Panc1 (cell line): ENCODE measurements at regions not wholly inside any gene's neighbourhood (a gene's known extent, or its start where the extent isn't known, plus 50 kb on each side); places are given as distances from the start of the nearest gene placed in this dataset.

ENCODE experiments used
- ATAC-seq: fragments of 200-7000 bp; cut with Tn5 transposase; 2 replicates; pipeline ENCODE4 v1.9.1; 2020; ENCODE audit warnings: mild to moderate bottlenecking, moderate library complexity
- BruUV-seq: library from RNA; stranded (reverse); fragments of 400-500 nt; replicated peaks from 2 replicates; lab custom pipeline; 2021; lab: Mats Ljungman, UMichigan
- CTCF ChIA-PET: fragments of 300-600 bp; sonication (Branson Sonifier 250); formaldehyde crosslinking; loops from one replicate; lab custom pipeline; 2022; ENCODE audit warnings: antibody characterized with exemption; lab: Charles Lee
- POLR2A ChIA-PET: fragments of 300-600 bp; sonication (Branson Sonifier 250); formaldehyde crosslinking; loops from one replicate; lab custom pipeline; 2022; ENCODE audit warnings: antibody characterized with exemption; lab: Charles Lee
- DNase-seq: peaks from one replicate; pipeline ENCODE4 v3.0.0-alpha.2; 2010; ENCODE audit warnings: low read depth, low spot score
- H3K27ac ChIP-seq: 2 replicates; pipeline ENCODE4 v1.5.1; 2011; ENCODE audit warnings: mild to moderate bottlenecking, low read length, inconsistent platforms
- H3K27me3 ChIP-seq: fragments of 200-500 bp; sonication (Bioruptor generic); 2 replicates; pipeline ENCODE4 v1.6.0; 2014; ENCODE audit warnings: low read length, inconsistent platforms; ENCODE audit not compliant: control insufficient read depth, insufficient read depth
- H3K36me3 ChIP-seq: fragments of 200-500 bp; sonication (Bioruptor generic); 2 replicates; pipeline ENCODE4 v1.5.1; 2014; ENCODE audit warnings: inconsistent platforms, mild to moderate bottlenecking, low read length, moderate library complexity; ENCODE audit not compliant: control insufficient read depth, insufficient read depth
- H3K4me1 ChIP-seq: 2 replicates; pipeline ENCODE4 v1.5.1; 2011; ENCODE audit warnings: inconsistent platforms, mild to moderate bottlenecking, low read length, moderate library complexity; ENCODE audit not compliant: control insufficient read depth, insufficient read depth
- H3K4me3 ChIP-seq, 2 experiments: 2 replicates each; pipeline ENCODE4 v1.5.1; 2011 to 2012; ENCODE audit warnings: low read depth in 2 of 2, low read length in 2 of 2, mild to moderate bottlenecking in 2 of 2, inconsistent platforms in 1 of 2, moderate library complexity in 1 of 2
- H3K9me3 ChIP-seq: fragments of 200-500 bp; sonication (Bioruptor generic); 2 replicates; pipeline ENCODE4 v1.5.1; 2014; ENCODE audit warnings: low read depth, mild to moderate bottlenecking, inconsistent platforms, low read length, moderate library complexity; ENCODE audit not compliant: control insufficient read depth, insufficient read depth
- POLR2AphosphoS5 ChIP-seq: IDR thresholded peaks from 2 replicates; pipeline ENCODE4 v1.6.1; 2012; ENCODE audit warnings: mild to moderate bottlenecking, low read depth, low read length, moderate library complexity
- SIN3A ChIP-seq: IDR thresholded peaks from 2 replicates; pipeline ENCODE4 v1.6.1; 2012; ENCODE audit warnings: low read depth, mild to moderate bottlenecking, low read length, moderate library complexity, borderline replicate concordance; ENCODE audit not compliant: insufficient read depth
- TCF7L2 ChIP-seq: IDR thresholded peaks from 2 replicates; pipeline ENCODE4 v1.6.1; 2011; ENCODE audit warnings: mild to moderate bottlenecking, low read depth, low read length, inconsistent platforms
- in situ Hi-C: cut with HindIII; loops from 2 replicates; pipeline ENCODE4 v1.10.0; 2016; ENCODE audit warnings: low sequenced_read_pairs, low pct_unique_long_range_greater_than_20kb
- intact Hi-C: fragments of 100-400 bp; cut with micrococcal nuclease; formaldehyde crosslinking; loops from one replicate; pipeline ENCODE4 v1.10.0; 2022; ENCODE audit not compliant: unreplicated experiment
- TF ChIP-seq, protein P1 (sequence below), 2 experiments: IDR thresholded peaks; 2 replicates each; pipeline ENCODE4 v1.6.1; 2011 to 2012; ENCODE audit warnings: low read depth in 2 of 2, control low read depth in 1 of 2, low read length in 1 of 2, mild to moderate bottlenecking in 1 of 2, moderate library complexity in 1 of 2; ENCODE audit not compliant: insufficient read depth in 1 of 2
- TF ChIP-seq, protein P2 (sequence below): fragments of 450-650 bp; IDR thresholded peaks from 2 replicates; pipeline ENCODE4 v1.5.1; 2017; ENCODE audit warnings: mild to moderate bottlenecking

DNA sequence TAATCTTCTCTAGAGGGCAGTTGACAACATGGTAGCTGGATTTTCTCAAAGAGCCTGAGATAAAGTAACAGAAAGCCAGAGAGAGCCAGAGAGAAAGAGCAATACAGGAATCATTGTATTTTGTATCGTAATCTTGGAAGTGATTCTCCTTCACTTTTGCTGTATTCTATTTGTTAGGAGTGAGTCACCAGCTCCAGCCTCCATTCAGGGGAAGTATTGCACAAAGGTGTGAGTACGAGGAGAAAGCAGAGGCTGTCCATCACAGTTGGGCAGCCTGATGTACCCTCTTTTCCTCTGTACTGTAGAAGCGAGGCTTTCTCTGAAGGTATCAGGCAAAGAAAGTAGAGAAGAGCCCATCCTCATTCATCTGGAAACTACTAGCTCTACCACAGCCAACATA is 176.8 kb downstream of the KCNS3 start:
- Histone ChIP-seq H3K4me3 (no peak overlapping the region), H3K27ac (no peak overlapping the region), H3K36me3 (no peaks in the 10 kb centered on the region), H3K27me3 (no peaks in the 10 kb centered on the region), H3K4me1 (no peaks in the 10 kb centered on the region), H3K9me3 (no peaks in the 10 kb centered on the region)
- POLR2A ChIA-PET = no interaction called here
- ATAC-seq (no peak), DNase-seq (no peak)
- CTCF ChIA-PET = no interaction called here
- no TSS peak for BruUV-seq
- TF ChIP-seq, protein P1, sequence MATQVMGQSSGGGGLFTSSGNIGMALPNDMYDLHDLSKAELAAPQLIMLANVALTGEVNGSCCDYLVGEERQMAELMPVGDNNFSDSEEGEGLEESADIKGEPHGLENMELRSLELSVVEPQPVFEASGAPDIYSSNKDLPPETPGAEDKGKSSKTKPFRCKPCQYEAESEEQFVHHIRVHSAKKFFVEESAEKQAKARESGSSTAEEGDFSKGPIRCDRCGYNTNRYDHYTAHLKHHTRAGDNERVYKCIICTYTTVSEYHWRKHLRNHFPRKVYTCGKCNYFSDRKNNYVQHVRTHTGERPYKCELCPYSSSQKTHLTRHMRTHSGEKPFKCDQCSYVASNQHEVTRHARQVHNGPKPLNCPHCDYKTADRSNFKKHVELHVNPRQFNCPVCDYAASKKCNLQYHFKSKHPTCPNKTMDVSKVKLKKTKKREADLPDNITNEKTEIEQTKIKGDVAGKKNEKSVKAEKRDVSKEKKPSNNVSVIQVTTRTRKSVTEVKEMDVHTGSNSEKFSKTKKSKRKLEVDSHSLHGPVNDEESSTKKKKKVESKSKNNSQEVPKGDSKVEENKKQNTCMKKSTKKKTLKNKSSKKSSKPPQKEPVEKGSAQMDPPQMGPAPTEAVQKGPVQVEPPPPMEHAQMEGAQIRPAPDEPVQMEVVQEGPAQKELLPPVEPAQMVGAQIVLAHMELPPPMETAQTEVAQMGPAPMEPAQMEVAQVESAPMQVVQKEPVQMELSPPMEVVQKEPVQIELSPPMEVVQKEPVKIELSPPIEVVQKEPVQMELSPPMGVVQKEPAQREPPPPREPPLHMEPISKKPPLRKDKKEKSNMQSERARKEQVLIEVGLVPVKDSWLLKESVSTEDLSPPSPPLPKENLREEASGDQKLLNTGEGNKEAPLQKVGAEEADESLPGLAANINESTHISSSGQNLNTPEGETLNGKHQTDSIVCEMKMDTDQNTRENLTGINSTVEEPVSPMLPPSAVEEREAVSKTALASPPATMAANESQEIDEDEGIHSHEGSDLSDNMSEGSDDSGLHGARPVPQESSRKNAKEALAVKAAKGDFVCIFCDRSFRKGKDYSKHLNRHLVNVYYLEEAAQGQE (IDR thresholded peaks at IDR 0.05; ENCODE audit: insufficient read depth in 1 of 2, low read depth in 2 of 2, low read length in 1 of 2) = no peak
- intact Hi-C loops = no loop called here
- in situ Hi-C loops = no loop called here

DNA sequence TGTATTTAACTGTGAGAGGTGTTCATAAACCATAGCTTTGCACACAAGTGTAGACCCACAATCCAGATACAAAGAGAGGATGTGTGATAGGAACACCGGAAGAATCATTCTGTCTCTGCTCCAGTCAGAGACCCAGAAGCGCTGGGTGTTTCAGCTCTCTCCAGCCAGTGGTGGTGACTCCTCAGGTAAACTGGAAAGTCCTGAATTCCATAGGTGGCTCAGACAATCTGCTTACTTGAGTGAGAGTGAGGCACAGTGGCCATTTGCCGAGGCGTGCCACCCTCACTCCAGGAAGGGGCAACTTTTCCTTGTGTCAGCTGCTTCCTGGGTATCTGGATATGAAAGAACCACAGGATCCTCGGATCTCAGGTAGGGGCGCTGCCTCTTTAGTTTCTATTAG is 171.5 kb downstream of the KCNS3 start:
- in situ Hi-C loops (no loop called here), intact Hi-C loops (no loop called here)
- BruUV-seq = no TSS peak
- TF ChIP-seq, protein P1 (IDR thresholded peaks at IDR 0.05; ENCODE audit: insufficient read depth in 1 of 2, low read depth in 2 of 2, low read length in 1 of 2) = no peak
- TF ChIP-seq, protein P2, sequence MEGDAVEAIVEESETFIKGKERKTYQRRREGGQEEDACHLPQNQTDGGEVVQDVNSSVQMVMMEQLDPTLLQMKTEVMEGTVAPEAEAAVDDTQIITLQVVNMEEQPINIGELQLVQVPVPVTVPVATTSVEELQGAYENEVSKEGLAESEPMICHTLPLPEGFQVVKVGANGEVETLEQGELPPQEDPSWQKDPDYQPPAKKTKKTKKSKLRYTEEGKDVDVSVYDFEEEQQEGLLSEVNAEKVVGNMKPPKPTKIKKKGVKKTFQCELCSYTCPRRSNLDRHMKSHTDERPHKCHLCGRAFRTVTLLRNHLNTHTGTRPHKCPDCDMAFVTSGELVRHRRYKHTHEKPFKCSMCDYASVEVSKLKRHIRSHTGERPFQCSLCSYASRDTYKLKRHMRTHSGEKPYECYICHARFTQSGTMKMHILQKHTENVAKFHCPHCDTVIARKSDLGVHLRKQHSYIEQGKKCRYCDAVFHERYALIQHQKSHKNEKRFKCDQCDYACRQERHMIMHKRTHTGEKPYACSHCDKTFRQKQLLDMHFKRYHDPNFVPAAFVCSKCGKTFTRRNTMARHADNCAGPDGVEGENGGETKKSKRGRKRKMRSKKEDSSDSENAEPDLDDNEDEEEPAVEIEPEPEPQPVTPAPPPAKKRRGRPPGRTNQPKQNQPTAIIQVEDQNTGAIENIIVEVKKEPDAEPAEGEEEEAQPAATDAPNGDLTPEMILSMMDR = no peak
- TF ChIP-seq POLR2AphosphoS5 = no peak
- TF ChIP-seq SIN3A = no peak
- TF ChIP-seq TCF7L2 = no peak
- H3K36me3 ChIP-seq = no peaks in the 10 kb centered on the region
- POLR2A ChIA-PET = no interaction called here
- no peaks in the 10 kb centered on the region for H3K27me3 ChIP-seq
- H3K4me3 ChIP-seq = no peak overlapping the region
- H3K27ac ChIP-seq = no peak overlapping the region
- ATAC-seq (no peak), DNase-seq (no peak)
- no peaks in the 10 kb centered on the region for H3K4me1 ChIP-seq
- H3K9me3 ChIP-seq = no peaks in the 10 kb centered on the region
- CTCF ChIA-PET = no interaction called here
